GM21381 (cell line): ENCODE measurements at regions not wholly inside any gene's neighbourhood (a gene's known extent, or its start where the extent isn't known, plus 50 kb on each side); places are given as distances from the start of the nearest gene placed in this dataset.

Experiments
- ATAC-seq: cut with Tn5 transposase; IDR thresholded peaks from one replicate; pipeline ENCODE4 v1.9.1; 2021; ENCODE audit warnings: mild to moderate bottlenecking, moderate library complexity; ENCODE audit not compliant: unreplicated experiment

GRCh38 chr14:100638211-100638855, 51.1 kb upstream of the BEGAIN start:
- ATAC-seq = no peak

GRCh38 chr14:100639280-100639679, 52.1 kb upstream of the BEGAIN start:
- ATAC-seq = no peak

DNA sequence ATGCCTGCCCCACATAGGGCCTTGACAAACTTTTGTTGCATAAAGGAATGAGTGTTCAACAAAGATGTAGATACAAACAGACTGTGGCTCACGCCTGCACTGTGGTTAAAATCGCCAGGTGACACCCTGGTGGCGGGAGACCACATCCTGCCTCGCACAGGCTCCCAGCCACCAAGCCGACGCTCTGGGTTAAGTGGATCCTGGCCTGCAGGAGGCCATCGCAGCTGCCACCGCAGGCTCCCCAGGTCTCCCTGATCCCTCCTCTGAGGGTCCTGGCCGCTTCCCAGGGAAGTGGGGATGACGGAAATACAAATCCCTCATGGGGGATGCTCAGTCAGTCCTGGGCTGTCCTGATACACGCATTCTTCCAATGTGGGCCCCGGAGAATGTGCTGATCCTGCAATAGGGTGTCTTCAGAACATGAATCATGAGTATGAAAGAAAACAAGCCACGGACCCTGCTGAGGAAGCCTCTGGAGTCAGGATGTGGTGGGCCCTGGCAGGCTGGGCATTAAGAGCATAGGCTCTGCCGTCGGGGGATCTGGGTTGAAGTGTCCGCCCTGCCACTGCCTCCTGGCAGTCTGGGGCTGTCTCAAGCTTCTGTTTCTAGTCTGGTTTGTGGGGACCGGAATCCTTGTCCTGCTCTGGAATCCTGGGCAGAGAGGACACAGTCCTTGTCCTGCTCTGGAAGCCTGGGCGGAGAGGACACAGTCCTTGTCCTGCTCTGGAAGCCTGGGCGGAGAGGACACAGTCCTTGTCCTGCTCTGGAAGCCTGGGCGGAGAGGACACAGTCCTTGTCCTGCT, 53.5 kb upstream of the BEGAIN start:
- ATAC-seq = peak; percentile 96

GRCh38 chr14:100641274-100641860, 54.1 kb upstream of the BEGAIN start:
- ATAC-seq = no peak

DNA sequence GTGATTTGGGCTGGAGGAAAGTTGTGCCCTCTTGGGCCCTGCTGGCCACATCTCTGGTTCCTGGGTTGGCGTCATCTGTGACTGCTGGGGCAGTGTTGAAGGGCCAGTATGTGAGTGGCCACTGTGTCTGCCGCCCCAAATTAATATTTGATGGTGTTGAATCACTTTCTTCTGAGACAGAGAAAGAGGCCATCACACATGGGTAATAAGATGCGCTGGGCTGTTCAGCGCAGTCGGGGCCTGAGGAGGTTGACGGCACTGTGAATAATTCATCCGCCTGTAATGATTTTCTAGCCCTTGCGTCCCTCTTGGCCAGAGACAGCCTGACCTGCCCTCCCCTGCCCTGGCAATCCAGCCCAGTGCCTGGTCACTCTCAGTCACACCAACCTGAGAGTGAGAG, 56.2 kb upstream of the BEGAIN start:
- no peak for ATAC-seq

GRCh38 chr14:100644383-100644782, 57.2 kb upstream of the BEGAIN start:
- no peak for ATAC-seq

DNA sequence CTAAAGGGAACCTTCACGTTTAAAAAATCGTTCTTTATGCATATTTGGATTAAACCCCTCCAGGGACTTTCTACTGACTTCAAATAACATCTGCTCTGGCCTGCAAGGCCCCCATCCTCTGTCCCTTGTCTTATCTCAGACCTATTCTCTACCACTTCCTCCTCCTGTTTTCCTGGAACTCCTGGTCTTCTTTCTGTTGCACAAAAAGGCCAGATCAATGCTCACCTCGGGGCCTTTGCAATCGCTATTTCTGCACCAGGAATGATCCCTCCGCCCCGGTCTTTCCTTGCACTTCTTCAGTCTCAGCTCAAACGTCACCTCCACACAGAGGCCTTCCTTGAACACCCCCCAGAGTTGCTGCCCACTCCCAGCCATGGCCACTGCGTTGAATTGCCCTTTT, 57.6 kb upstream of the BEGAIN start:
- no peak for ATAC-seq

DNA sequence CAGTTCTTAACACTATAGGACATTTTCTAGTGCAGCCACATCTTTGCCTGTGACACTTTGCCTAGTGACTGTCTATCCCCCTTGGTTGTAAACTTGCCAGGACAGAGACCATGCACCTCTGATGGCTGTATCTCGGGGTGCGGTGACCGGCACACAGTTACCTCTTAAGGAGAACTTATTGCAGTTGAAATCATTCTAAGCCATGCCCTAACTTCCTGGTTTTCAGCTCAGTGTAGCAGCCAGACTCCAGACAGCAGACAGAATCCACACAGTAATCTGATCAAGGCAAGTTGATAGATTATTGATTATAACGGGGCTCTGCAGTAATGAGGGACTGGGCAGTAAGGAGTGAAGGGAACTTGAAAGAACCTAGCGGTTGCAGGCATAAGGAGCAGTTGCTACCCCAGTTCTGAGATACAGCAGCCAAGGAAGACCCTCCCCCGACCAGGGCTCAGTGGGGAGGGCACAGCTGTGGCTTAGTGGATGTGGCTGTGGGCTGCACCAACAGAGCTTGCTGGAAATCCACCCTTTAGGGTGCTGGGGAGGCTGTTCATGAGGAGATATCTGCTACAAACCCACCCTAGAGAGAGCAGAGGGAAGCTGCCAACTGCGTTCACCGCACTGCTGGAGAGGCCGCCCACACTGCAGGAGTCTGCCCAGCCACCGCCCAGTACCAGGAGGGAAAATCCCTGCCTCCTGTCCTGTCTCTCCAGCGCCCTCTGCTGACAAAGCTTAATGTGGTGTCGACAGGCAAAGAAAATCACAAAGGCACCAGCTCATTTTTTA, 58.2 kb upstream of the BEGAIN start:
- peak; percentile 85 for ATAC-seq

DNA sequence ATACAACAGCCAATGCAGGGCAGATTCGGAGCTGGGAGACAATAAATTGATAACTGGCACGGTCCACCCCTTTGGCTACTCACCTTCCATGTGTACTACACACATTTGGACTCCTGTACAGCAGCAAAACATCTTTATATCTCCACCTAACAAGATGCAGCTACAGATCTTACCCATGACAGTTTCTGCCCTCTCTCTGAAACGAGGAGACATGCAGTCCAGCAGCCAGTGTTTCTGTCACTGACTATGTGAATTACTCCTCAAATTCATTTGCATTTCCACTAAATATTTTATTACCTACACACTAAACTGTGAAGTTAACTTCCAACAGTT, 58.7 kb upstream of the BEGAIN start:
- ATAC-seq = no peak

GRCh38 chr14:100648474-100649172, 61.4 kb upstream of the BEGAIN start:
- no peak for ATAC-seq

DNA sequence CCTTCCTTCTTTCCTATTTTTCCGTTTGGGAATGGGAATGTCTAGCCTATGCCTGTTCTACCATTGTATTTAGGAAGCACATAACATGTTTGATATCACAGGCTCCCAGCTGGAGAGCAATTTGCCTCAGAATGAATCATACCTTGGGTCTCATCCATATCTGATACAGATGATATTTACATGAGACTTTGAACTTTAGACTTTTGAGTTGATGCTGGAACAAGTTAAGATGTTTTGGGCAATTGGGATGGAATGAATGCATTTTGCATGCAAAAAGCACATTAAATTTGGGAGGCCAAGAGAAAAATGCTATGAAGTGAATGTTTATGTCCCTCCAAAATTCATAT, 61.9 kb upstream of the BEGAIN start:
- no peak for ATAC-seq

DNA sequence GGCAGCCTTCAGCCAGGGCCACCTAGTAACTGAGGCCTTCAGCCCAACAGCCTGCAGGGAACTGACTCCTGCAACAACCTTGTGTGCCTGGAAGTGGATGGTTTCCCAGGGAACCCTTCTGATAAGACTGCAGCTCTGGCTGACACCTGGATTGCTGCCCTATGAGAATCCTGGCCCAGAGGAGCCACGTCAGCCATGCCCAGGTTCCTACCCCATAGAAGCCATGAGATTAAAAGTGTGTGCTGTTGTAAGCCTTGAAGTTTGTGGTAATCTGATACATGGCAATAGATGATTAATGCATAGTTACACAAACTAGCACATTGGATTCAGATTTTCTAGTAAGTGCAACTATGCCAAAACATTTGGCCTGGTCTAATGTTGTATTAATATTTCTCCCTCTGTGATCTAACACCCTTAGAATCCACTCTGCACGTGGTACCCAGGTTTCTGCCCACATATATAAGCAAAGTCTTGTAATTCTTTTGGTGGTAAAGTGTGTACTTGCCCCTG, 64.8 kb upstream of the BEGAIN start:
- ATAC-seq = no peak

GRCh38 chr14:100652744-100653143, 65.5 kb upstream of the BEGAIN start:
- no peak for ATAC-seq

DNA sequence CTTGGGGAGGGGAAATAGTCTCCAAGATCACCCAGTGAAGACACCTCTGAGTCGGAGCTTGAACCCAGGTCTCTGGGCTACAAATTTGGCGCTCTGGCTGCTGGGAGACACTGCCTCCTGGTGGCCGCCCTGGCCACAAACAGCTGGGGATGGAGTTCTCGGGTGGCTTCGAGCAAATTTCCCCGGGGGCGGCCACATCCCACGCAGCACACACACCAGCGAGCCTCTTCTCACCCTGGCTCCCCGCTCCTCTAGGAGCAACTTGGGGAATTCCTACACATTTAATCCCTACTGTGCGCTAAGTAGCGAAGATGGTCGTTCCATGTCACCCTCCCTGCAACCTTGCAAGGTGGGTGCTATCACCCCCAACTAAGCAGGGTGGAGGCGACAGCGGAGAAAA, 66.2 kb upstream of the BEGAIN start:
- ATAC-seq = no peak

DNA sequence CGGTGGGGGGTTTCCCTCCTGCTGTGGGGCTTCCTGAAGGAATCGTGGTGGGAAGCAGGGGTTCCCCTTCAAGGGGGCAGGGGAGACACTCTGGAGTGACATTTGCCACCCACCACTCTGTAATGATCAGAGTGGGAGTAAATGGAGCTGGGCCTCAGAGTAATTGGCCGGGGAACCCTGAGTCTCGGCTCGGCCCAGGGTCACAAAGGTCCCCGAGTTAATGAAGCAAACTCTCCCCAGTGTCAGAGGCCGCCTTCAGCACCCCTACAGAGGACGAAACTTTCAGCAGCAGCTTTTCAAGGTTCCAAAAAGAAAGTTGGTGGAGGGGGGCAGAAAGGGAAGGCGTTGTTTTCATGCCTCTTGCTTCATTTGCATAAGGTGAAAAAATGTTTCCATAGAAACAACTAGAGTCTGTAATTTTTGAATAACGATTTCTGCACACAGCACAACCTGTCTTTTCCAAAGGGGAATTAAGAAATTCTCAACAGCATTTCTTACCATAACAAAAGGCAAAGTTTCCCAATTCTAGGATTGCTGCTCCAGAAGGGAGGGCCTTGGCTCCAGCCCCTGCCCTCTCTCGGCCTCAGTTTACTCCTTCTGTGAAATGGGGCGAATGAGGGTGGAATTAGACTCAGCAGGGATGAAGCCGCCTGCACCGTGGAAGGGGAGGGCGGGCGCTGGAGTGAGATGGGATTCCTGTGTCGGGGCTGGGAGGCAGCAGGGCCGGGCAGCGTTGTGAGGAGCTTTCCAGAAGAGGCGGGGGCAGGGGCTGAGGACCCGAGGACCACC, 67.0 kb upstream of the BEGAIN start:
- no peak for ATAC-seq

- ATAC-seq = no peak
Observed at GRCh38 chr14:100654814-100655740, 67.9 kb upstream of the BEGAIN start.

GRCh38 chr14:100655741-100656085, 68.5 kb upstream of the BEGAIN start:
- ATAC-seq = no peak

- no peak for ATAC-seq
Observed at GRCh38 chr14:100656996-100657395, 69.7 kb upstream of the DLK1 start.

DNA sequence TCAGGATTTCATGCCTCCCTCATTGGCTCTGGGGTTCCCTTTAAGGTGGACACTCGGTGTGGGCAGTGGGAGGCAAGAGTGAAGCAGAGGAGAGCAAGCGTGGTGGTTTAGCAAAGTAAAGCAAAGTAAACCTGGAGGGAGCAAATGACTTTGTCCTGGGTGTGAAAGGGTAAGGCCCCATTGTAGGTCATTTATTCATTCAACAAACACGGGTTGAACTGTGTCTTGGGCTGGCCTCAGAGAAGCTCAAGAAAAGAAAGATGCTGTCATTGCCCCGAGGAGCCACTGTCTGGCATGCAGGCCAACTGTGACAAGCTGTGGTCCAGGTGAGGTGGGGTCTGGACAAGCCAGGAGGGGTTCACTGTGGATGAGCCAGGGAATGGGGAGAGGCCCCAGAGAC, 68.9 kb upstream of the DLK1 start:
- ATAC-seq = no peak
